SHP77 (cell line): ENCODE measurements at regions not wholly inside any gene's neighbourhood (a gene's known extent, or its start where the extent isn't known, plus 50 kb on each side); places are given as distances from the start of the nearest gene placed in this dataset.

Experiments
- DNase-seq, 2 experiments: peaks; one replicate each; lab custom pipeline; 2025; lab: John Stamatoyannopoulos, UW

DNA sequence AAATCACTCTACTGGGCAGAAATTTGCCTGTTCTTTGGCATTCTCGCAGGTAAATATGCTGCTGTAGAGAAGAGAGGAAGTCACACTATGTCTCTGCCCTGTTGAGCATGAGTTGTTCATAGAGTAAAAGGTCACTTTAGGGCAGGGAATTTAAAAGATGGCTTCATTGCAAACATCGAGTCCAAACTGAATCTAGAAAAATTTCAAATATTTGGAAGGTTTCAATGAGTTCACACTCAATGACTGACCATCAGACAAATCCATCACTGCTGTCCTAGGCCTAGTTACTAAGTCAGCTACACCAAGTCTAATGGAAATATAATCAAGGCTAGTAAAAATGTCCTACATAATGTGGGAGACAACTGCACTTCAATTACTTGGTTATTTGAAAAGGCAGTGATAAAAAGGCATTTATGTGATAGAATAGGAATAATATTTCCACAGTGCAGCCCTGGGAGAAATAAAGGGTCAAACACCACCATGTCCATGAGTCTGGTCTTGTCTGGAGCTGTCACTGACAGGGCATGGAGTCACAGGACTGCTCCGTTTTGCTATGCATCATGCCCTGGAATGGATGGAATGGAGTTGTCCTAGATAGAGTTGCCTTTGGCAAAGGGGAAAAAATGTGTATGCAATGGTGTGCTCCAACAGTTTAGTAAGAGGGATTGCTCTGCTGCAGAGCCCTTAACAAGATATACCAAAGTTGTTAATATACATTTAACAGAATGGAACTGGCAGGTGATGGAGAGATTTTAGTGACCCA lies 218.5 kb upstream of the DAPK1 start:
- no peak for DNase-seq

GRCh38 chr9:87280421-87280820 lies 217.2 kb upstream of the DAPK1 start:
- no peak for DNase-seq

DNA sequence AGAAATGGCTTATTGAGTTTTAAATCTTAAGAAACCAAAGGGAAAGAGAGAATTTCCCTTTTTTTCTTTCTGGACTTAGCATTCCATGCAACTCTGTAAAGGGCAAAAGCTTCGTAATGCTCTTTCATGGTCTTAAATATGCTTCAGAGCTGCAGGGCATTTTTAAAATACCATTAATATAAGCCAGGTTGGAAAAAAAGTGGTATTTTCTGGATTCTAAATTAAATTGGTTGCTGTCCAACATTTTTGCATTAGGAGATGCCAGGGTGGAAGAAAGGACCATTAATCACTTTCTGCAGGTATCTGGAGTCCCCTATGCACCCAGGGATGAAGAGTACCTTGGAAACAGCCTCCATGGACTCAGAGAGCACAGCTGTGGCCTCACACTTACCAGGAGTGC lies 215.1 kb upstream of the DAPK1 start:
- no peak for DNase-seq

GRCh38 chr9:87283585-87283984 lies 214.1 kb upstream of the DAPK1 start:
- DNase-seq: no peak

DNA sequence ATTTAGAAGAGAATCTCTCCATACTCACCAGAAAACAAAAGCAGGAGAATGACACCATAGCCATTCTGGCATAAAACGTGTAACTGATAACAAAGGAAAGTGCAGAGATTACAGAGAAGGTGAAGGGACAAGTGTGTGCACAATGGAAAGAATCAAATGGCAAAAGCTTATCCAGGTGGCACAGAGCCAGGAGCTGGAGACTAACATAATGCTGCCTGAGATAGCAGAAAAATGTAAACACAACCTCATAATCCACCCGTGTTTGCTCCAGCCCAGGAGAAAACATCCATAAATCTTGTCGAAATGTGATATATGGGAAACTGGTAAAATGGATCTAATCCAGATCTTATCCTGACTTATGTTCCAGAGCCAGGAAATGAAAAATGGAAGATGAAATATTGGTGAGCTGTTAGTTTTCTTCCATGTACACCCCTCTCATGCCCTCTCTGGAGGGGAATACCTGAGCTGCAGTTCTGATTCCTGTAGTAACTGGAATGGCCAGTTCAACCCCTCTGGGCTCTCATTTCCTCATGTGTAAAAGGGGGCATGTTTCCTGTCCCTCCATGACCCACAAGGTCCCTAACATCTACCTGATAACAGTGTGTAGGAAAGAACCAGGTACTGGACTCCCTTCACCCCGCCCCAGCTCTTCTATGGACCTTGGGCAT lies 212.3 kb upstream of the DAPK1 start:
- no peak for DNase-seq

DNA sequence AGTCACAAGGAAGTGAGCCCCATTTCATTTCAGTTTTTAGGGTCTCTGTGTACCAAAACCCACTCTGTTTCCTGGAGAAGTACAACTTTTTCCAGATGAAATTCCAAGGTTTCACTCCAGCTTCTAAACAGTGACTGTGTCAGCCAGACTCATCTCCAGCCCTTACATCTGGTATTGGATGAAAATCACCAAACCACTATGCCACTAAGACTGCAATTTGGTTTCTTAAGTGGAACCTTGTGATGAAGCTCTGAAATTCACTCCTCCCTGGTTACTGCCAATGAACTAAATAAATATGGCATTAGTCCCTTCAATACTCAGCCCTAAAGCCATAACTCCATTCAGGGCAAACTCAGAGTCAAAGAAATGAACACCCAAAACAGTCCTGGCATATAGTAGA lies 211.2 kb upstream of the DAPK1 start:
- no peak for DNase-seq

- no peak for DNase-seq
These were observed 207.2 kb upstream of the DAPK1 start for GRCh38 chr9:87290241-87291052.

DNA sequence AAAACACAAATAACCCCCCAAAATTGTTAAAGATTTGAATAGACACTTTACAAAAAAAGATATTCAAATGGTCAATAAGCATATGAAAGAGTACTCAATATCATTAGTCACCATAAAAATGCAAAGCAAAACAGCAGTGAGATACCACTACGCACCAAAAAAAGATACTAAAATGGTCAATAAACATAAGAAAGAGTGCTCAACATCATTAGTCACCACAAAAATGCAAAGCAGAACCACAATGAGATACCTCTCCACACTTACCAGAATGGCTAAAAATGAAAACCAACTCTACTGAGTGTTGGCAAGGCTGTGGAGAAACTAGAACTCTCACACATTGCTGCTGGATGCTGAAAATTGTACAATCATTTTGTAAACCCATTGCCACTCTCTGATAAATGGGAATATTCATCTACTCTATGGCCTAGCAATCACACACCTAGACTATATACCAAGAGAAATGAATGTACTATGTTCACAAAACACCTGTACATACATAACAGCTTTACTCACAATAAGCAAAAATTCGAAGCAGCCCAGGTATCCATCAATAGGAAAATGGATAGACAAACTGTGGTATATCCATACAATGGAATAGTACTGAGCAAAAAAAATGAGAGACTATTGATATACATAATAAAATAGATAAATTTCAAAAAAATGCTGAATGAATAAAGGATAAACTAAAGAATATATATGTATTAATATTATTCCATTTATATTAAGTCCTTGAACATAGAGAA lies 205.0 kb upstream of the DAPK1 start:
- DNase-seq: no peak

DNA sequence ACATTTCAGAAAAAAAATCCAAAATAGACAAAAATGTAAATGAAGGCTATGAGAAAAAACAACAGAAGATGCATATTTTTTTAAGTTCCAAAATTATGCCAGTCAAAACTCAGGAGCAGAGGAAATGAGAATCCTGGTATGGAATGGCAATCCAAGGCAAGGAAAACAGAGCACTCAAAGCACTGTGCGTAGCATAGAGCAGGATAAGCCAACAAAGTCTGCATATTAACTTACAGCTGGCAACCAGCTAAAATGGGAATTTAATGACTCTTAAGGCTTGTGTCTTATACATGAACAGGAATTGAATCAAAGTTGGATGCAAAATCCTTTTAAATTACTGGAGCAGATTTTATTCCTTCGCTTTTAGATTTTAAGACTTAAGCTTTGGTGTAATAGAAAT lies 203.5 kb upstream of the DAPK1 start:
- no peak for DNase-seq

DNA sequence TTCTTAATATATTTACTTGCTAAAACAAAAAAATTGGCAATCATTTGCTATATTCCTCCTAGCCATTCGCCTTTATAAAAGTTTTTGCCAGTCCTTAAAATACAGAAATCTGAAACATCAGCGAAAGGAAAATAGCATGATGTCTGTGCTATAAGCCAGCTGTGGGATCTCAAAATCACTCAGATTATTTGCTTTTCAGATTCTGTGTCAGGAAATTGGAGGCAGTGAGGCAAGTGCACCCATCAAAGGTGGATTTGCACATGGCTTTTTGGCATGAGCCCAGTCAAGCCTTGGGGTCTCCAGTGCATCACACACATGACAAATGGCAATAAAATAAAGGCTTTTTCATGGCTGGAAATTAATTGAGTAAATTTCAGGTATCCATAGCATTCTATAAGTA lies 196.8 kb upstream of the DAPK1 start:
- no peak for DNase-seq

GRCh38 chr9:87301371-87301770 lies 196.3 kb upstream of the DAPK1 start:
- DNase-seq: no peak

DNA sequence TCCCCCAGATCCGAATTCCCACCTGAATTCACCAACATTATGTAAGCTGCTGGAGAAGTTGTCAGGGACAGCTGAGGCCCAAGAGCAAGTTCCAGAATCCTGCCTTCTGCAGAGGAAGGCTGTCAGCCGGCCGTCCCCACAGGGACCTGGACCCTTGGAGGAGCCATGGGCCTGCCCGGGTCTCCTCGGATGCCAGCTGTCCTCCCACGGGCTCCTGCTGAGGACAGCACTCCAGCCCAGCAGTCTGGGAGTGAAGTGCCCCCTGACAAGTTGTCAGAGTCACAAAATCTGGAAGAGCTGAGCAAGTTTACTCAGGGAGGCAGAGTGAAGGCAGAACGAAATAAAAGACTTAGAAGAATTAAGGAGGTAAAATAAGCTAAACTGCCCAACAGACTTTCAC lies 192.5 kb upstream of the DAPK1 start:
- no peak for DNase-seq

- DNase-seq: no peak
These were observed 191.7 kb upstream of the DAPK1 start for GRCh38 chr9:87306006-87306405.

- no peak for DNase-seq
These were observed 189.8 kb upstream of the DAPK1 start for GRCh38 chr9:87307848-87308247.

GRCh38 chr9:87309236-87309635 lies 188.4 kb upstream of the DAPK1 start:
- no peak for DNase-seq

- no peak for DNase-seq
These were observed 186.7 kb upstream of the DAPK1 start for GRCh38 chr9:87310827-87311523.

GRCh38 chr9:87319656-87320055 lies 178.0 kb upstream of the DAPK1 start:
- DNase-seq: no peak

DNA sequence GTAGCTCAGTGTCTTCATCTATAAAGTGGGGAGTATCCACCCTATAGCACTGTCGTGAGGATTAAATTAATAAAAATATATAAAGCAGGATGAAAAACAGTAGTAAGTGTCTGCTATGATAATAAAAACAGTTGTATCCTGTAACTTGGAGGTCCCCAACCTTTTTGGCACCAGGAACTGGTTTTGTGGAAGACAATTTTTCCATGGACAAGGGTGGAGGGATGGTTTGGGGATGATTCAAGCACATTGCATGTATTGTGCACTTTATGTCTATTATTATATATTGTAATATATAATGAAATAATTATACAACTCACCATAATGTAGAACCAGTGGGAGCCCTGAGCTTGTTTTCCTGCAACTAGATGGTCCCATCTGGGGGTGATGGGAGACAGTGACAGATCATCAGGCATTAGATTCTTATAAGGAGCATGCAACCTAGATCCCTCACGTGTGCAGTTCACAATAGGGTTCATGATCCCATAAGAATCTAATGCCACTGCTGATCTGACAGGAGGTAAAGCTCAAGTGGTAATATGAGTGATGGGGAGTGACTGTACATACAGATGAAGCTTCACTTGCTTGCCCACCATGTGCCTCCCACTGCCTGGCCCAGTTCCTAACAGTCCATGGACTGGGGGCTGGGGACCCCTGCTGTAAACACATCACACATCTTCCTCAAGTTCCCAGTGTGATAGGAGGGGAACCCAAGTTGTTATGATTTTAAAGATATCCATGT lies 177.4 kb upstream of the DAPK1 start:
- no peak for DNase-seq

DNA sequence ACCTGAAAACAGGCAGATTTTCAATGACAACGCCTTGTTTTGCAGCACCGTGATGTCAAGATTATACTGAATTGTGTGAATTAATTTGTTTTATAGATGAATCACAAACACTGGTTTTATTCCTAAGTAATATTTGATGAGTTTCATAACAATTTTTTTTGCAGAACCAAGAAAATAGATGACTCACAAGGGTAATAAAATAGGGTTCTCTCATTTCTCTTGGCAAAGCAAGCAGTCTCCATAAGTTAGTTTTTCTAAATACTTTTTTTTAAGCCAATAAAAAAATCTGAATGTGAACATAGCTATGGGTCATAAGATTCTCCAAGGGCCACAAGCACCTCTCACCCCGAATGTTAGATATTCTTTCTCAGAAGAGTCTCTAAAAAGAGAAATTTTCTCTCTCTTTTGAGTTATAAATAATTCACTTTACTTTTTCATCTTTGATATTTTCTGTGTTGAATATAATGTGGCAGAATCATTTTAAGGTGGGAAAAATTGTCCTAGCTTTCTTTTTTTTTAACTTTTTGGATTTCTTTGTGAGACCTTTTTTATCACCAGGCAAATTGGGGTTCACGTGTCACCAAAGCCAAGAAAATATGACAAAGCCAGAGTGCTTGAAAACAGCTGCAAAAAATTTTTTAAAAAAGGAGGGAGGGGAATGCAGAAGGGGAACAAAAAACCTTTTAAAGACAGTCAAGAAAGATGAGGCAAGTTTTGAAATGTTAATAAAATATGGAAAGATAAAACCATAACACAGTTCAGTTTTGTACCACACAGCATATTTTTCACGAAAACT lies 174.6 kb upstream of the DAPK1 start:
- no peak for DNase-seq

DNA sequence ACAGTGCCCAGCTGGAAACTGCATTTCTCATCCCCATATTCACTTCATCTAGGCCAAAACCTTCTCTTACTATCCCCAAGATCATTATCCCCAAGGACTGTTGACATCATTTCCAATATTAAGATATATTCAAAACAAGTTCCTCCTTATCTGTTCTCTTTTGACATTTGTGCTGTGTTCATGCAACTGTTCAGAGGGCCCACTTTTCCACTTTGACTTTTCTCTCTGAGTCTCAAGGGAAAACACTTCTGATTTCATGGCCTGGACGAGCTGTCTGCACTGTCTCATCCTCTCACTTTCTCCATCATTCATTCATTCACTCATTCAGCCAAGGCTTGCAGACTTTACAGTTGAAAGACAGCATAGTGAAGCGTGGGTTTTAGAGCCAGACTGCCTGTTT lies 173.7 kb upstream of the DAPK1 start:
- DNase-seq: no peak
